Inflammatory macrophage treated with lipopolysaccharide for 4 hours (primary cell): ENCODE measurements at regions not wholly inside any gene's neighbourhood (a gene's known extent, or its start where the extent isn't known, plus 50 kb on each side); places are given as distances from the start of the nearest gene placed in this dataset.
"Not testable (repeated sequence)": the region's sequence is repeated elsewhere in the genome, so short reads cannot be mapped to it uniquely, and the experiment has no call there.

Experiments
- DNase-seq: peaks from one replicate; pipeline ENCODE4 v3.0.0-alpha.2; 2020

DNA sequence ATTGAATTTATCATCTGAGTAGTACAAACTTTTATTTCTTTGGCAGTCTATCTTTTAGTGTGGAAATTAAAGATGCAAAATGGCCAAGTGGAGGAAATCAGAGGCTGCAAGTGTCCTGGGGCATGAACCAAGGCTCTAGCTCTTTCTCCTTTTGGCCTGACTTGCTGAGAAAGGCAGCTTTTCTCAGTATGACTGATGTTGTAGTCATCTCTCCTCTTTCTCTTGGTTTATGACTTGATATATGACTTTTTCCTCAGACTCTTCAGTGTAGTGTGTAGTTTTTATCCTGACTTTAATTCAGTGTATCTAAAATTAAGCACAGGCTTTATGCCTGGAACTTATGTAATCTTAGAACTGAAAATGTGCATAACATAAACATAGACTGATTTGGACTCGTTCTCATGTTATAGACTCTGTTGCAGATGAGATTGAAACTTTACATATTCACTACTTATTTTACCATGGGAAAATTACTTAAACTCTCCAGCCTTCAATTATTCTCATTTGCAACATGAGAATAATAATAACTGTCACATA lies 65.7 kb downstream of the SLITRK5 start:
- DNase-seq, result no peak

DNA sequence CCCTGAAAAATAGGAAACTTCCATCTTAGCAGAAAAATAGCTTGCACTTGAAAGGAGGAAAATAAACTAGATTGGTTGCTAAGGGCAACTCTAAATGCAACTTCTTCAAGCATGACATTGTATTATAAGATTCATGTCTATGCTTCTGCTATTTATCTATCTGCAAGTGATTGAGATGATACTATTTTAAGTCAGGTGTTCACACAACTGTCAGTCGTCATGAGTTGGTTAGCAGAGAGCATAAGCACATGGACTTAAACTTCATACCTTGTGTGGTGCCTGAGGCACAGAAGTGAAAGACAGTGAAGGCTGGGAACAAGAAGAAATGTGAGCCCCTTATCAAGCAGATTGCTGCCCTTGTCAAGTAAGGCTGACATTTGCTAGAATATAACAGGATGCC lies 82.9 kb downstream of the SLITRK5 start:
- DNase-seq, result no peak

DNA sequence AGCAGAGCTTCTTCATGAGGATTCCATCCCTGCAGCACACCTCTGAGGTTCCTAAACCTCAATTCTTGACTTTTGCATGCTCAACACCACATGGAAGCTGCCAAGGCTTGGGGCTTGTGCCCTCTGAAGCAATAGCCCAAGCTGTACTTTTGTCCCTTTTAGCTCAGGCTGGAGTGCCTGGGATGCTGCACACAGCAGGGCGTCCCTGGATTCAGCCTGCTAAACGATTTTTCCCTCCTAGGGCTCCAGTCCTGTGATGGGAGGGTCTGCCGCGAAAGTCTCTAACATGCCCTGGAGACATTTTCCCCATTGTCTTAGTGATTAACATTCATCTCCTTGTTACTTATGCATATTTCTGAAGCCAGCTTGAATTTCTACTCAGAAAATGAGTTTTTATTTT lies 98.3 kb downstream of the SLITRK5 start:
- DNase-seq, result no peak

DNA sequence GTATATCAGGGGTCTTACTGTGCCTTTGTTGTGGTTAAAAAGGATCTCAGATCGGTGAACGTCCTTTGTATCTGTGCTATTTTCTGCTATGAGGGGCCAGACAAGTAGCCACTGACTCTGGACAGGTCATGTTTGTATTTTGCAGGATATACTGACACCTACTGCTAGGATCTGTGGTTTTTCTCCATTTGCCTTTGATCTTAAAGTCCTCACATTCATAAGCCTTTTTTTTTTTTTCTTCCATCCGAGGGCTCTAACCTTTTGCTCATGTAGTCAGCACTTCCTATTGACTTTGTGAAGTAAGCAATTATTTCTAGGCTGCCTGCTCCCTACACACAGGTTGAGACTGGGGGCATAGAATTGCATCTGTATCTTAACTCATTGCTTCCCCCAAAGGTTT lies 106.2 kb downstream of the SLITRK5 start:
- no peak for DNase-seq

DNA sequence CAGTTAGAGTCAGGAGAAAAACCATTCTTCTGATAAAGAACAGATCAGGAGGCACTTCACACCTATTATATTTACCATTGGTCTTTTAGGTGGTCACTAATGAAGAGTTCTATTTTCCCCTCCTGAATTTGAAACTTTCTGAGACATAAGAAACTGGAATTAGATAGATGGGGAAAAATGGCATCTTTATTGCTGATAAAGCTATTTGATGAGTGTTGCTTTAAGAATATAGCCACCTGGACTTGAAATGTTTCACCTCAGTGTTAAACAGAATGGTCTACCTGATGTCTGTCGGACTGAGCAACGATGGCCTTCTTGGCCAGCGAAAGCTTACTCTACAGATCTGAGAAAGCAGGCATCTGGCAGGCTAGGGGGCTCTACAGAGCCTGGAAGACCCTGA lies 107.0 kb downstream of the SLITRK5 start:
- no peak for DNase-seq

GRCh38 chr13:87779426-87779825 lies 108.3 kb downstream of the SLITRK5 start:
- DNase-seq, result no peak

- DNase-seq, result no peak
These were observed 112.2 kb downstream of the SLITRK5 start for GRCh38 chr13:87783366-87783765.

DNA sequence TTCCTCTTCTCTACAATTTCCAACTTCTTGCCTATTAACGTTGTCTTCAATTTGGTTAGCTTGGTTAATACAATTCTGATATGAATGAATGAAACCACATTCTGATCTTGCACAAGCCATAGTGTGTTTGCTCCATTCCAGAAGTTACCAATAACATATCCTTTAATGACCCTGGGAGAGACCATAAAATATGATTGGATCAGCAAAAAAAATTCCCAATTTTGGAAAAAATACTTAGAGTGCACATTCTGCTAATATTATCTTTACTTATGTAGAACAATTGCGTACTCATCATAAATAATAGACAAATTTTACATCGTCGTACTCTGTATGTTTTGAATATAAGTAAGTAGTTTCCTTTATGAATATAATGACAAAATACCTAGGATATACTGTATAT lies 117.2 kb downstream of the SLITRK5 start:
- DNase-seq, result no peak

DNA sequence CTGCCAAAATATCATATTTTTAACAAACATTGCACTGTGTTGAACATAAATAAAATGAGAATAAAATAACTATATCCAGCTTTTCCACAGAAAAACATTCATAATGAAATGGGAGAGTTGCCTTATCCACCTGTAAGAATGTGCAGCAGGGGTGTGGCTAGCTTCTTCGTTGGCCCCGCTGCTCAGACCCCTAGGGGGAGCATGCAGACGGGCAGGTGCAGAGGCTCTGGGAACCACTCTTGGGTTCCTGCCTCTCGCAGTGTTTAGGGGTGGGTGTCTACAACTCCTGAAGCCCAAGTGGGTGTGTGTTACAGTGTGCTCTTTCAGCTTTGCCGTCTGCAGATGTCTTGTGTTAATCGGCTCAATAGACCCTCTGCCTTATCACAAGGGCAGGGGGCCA lies 121.7 kb downstream of the SLITRK5 start:
- no peak for DNase-seq

DNA sequence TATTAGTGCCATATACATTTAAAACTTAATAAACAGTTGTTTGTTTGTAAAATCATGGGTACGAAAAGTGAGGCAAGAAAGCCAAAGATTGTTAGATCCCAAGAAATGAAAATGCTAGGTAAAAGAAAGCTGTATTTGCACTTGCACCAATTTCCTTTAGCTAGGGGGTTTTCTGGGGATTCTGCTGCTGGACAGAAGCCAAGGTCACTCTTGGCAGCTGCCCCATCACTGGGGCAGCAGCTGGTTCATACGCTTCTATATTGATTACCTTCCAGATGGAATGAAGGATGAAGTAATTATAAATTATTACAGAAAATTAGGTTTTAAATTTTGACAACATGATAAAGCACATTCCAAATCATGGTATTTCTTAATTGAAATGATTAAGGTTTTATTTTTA lies 127.4 kb downstream of the SLITRK5 start:
- DNase-seq, result no peak

DNA sequence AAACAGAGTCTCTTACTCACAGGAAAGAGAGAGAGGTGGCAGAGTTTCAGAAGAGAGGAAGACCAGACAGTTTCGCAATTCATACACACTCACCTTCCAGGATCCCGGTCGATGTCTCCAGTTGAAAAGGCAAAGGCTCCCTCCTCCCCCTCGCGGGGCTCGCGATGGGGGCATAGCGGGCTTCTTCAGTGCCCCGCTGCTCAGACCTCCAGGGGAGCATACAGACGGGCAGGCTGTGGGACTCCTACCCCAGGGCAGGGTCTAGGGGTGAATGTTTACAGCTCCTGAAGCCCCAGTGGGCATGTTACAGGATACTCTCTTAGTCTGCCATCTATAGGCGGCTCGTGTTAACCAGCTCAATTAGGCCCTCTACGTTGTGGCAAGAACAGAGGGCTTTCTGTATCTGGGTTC lies 139.2 kb downstream of the SLITRK5 start:
- no peak for DNase-seq

DNA sequence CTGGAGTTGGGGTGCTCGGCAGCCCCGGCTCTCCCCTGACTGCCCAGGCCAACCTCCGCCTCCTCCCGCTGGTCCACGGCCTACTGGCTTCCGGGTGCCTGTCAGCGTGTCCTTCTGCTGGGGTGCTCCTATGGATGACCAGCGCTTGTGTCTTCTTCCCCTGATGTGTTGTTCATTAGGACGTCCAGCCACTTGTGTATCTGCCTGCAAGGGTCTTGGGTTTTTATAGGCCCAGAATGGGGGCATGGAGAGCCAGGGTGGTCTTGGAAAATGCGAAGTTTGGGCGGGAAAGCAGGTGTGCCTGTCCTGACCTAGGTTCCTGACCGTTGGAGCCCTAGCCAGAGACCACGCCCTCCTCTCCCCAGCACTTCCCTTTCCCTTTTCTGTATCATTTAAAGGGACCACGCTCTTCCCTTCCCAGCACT lies 139.8 kb downstream of the SLITRK5 start:
- DNase-seq, result no peak

DNA sequence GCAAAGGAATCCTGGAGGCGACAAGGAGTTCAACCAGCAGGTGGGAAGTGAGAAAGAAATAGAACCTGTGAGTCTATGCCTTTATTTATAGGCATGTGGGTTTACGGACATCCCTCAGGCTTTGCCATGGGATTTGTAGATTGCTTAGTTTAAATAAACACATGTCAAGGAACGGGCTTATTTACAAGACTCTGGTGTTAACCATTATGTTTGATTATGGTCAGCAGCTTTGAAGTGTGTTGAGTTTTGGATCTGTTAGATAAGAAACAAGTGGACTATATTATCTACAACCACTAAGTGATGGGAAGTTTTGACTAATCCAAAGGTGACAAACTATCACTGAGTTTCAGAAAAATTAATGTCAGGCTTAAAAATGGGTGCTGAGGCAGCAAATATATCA lies 143.2 kb downstream of the SLITRK5 start:
- no peak for DNase-seq

- DNase-seq, result no peak
These were observed 149.1 kb downstream of the SLITRK5 start for GRCh38 chr13:87820241-87820640.

GRCh38 chr13:87821512-87821911 lies 150.3 kb downstream of the SLITRK5 start:
- no peak for DNase-seq

GRCh38 chr13:87826301-87826700 lies 155.1 kb downstream of the SLITRK5 start:
- DNase-seq, result not testable (repeated sequence)

- no peak for DNase-seq
These were observed 156.3 kb downstream of the SLITRK5 start for GRCh38 chr13:87827479-87827878.

DNA sequence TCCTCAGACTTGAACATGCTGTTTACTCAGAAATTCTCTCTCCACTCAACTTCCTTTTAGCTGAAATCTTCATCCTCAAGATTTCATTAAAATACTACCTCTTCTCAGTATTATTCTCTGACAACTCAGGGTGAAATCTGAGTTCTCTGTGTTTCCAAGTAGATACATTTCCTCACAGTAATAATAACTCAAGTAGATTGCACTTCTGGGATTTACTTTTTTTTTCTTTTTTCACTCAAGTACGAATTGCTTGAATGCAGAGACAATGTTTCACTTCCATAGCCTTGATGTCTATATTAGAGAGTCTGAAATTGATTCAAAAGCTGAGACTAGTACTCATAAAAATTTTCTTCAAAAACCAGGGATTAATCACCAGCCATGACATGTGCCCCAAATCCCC lies 166.4 kb downstream of the SLITRK5 start:
- DNase-seq, result no peak

DNA sequence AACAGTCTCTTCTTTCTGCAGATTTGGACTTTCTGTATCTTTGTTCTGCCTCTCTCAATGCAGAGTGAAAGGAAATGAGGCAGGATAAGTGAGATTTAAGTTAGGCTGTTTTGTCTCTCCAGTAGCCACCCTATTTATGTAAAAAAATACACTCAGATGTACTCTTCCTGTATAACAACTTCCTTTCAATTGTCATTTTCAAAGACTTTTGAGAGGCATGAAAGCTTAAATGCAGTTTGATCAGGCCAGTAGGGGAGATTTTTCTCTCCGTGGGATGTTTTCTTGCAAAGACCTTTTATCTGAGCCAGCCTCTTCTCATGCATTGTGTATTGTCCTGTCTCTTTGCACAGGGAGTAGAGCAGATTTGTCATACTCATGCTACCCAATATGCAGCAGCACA lies 166.8 kb downstream of the SLITRK5 start:
- DNase-seq, result no peak

DNA sequence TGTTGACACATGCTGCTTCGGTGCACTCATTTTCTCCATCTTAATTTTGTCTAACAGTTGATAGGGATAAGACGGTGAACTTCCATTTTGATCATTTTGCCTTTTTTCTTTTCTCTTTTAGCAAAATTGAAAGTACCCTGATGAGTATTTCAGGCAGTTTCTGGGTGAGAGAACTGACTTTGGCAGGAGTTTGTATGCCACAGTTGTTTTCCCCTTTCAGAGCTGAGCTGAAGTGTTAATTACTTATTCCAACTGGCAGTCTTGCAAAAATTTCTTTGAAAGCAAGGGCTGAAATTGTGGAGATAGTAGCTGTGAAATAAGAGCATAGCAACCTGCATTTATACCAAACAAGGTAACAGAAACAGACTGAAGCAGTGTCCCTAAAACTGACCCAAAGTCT lies 180.2 kb downstream of the SLITRK5 start:
- no peak for DNase-seq

DNA sequence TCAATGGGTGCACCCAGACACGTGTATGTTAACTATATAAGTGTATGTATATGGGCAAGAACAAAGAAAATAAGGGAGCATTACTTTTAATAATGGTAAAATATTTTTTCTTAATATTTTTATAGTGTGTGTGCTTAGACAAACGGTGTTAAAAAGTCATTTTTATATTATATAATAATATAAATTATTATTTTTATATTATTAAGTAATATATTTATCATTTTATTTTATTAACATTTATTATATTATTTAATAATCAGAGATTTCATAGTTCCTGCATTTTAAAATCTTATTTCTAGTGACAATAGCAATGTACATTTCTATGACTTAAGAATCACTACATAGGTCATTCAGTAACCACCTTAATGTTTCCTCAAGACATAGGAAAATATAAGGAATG lies 184.4 kb downstream of the SLITRK5 start:
- no peak for DNase-seq

- DNase-seq, result no peak
These were observed 188.1 kb downstream of the SLITRK5 start for GRCh38 chr13:87859261-87859660.

GRCh38 chr13:87867426-87867825 lies 196.3 kb downstream of the SLITRK5 start:
- DNase-seq, result no peak

DNA sequence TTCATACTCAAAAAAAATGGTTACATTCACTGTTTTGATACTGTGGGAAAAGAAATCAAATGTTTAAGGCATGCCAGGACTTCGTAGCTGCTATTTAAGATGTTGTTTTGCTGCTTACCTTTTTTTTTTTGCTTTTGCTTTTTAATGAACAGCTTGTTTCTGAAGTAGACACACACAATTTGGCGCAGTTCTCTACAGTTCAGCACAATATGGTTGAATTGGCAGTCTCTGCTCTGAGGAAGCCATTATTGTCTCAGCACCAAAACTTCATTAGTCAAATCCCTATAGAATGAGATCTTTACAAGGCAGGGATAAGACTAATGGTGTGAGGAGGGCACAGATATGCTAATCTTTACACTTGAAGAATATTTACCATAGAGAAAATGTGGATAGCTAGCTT lies 197.6 kb downstream of the SLITRK5 start:
- no peak for DNase-seq

DNA sequence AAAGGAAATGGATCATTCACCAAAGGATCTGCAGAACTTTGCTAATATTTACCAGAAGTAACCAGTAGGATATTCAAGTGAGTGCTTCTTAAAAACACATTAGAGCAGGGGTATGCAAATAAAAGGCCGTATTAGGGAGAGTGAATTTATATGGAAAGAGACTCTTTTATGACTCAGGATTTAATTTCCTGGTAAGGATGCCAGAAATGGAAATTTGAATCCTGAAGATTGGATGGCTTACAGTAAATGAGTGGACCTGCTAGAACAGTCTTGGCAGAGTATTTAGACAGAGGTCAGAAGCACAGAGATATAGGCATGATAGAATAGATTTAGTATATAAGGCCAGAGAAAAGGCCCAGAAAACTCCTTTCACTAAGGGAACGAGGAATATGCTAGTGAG lies 201.6 kb downstream of the SLITRK5 start:
- DNase-seq, result no peak

GRCh38 chr13:87877477-87877876 lies 206.3 kb downstream of the SLITRK5 start:
- no peak for DNase-seq
